GM21737 (cell line): ENCODE measurements at regions not wholly inside any gene's neighbourhood (a gene's known extent, or its start where the extent isn't known, plus 50 kb on each side); places are given as distances from the start of the nearest gene placed in this dataset.

Experiments
- ATAC-seq: cut with Tn5 transposase; IDR thresholded peaks from one replicate; pipeline ENCODE4 v1.9.1; 2021; ENCODE audit warnings: mild to moderate bottlenecking, moderate library complexity; ENCODE audit not compliant: unreplicated experiment

- ATAC-seq: no peak
These were observed 920.7 kb upstream of the NR2F2 start for GRCh38 chr15:95409626-95410310.

- ATAC-seq: no peak
These were observed 919.7 kb upstream of the NR2F2 start for GRCh38 chr15:95410757-95411156.

- ATAC-seq: no peak
These were observed 913.9 kb upstream of the NR2F2 start for GRCh38 chr15:95416576-95416975.

DNA sequence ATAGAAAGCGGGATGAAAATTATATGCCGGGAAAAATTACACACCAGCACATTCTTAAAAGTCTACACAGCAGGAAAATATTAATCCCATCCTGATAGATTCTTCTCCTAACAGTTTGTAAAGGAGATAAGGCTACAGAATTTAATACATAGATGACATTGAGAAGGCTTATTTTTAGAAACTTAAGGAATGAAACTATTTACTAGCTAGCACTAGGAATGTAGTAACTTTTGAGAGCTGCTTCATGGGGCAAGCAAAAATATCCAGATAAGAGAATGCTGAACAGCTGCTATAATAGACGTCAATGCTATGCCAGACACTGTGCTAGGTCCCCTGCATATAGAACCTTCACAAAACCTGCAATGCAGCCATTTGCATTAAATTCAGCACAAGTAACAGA, 912.7 kb upstream of the NR2F2 start:
- ATAC-seq: no peak

DNA sequence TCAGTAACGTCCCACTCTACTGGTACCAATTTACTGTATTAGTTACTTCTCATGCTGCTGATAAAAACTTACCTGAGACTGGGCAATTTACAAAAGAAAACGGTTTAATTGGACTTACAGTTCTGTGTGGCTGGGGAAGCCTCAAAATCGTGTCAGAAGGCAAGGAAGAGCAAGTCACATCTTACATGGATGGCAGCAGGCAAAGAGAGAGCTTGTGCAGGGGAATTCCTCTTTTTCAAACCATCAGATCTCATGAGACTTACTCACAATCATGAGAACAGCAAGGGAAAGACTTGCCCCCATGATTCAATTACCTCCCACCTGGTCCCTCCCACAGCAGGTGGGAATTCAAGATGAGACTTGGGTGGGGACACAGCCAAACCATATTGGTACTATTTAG, 908.2 kb upstream of the NR2F2 start:
- ATAC-seq: no peak

DNA sequence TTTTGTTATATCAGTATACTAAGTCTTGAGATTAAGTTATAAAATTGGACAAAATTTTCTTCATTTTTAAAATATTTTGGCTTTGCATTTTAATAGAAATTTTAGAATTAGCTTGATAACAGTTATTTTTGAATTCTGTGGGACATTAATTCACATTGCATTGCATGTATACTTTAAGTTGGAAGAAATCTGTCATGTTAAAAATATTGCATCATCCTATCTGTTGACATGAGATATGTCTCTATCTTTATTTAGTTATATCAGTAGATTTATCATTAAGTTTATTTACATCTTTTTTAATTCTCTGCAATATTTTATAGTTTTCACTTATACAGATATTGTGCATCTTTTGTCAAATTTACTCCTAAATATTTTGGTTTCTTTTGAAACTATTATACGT, 904.6 kb upstream of the NR2F2 start:
- no peak for ATAC-seq

DNA sequence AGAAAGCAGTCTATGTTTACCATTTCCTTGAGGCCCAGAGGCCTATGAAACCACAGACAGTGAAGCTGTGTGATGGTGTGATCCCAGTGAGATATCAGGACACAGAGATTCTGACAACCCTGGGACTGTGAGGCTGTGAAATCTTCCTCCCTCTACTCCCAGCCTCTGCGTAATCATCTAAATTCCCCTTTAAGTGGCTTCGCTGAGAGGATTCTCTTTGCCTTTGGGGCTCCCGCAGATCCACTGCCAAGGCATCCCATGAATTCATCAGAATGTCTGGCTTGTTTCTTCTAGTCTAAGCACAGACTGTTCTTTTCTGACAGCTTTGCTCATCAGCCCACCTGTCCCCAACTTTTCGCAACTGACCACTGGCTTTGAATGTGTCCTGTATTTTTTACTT, 901.2 kb upstream of the NR2F2 start:
- no peak for ATAC-seq

- no peak for ATAC-seq
These were observed 899.0 kb upstream of the NR2F2 start for GRCh38 chr15:95431518-95431917.

GRCh38 chr15:95432878-95433405, 897.6 kb upstream of the NR2F2 start:
- ATAC-seq: no peak

GRCh38 chr15:95439922-95440376, 890.6 kb upstream of the NR2F2 start:
- no peak for ATAC-seq

- no peak for ATAC-seq
These were observed 889.8 kb upstream of the NR2F2 start for GRCh38 chr15:95440712-95441111.

GRCh38 chr15:95442107-95442719, 888.3 kb upstream of the NR2F2 start:
- ATAC-seq: no peak

GRCh38 chr15:95444860-95445259, 885.6 kb upstream of the NR2F2 start:
- no peak for ATAC-seq

GRCh38 chr15:95446854-95447253, 883.6 kb upstream of the NR2F2 start:
- ATAC-seq: no peak

DNA sequence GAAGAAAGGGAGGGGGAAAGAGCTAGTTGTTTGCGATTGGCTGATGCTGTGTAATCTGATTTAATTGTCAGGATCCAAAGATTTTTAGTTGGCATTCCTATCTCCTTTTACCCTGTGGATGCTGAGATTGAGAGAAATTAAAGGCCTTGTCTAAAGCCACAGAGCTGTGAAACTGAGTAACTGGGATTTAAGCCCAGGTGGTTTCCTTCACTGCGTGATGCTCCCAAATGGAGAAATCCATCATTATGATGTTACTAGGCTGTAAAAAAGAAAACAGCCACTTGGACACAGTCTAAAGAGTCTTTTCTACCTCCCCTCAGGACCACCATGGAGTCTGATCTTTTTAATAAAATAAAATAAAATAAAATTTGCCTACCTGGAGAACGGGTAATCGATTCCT, 883.0 kb upstream of the NR2F2 start:
- ATAC-seq: no peak

DNA sequence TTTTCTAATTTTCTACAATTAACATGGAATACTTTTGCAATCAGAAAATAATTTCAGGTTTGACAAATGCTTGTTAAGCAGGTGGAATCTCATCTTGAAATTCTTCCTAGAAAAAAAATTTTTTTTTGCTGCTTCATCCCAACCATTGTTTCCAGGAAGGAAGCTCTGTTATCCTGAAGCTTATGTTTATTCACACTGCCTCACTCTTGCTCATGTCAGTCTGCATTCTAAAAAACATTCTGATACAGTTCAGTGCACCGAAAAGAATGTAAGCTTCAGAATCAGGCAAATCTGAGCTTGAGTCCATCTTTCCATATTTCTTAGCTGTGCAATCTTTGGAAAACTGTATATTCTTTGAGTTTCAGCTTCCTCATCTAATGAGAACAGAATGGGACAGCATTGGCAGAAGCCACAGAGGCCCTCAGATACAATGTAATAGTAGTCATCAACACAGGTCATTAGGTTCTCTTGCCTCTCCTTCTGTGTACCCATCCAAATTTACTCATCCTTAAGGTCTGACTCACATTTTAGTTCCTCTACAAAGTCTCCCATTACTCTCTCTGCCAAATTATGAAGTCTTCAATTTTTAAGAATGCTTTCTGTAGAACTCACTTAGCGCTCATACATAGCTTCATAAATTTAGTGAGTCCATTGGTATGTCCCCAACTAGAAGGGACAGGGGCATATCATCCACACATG, 881.8 kb upstream of the NR2F2 start:
- ATAC-seq: no peak

DNA sequence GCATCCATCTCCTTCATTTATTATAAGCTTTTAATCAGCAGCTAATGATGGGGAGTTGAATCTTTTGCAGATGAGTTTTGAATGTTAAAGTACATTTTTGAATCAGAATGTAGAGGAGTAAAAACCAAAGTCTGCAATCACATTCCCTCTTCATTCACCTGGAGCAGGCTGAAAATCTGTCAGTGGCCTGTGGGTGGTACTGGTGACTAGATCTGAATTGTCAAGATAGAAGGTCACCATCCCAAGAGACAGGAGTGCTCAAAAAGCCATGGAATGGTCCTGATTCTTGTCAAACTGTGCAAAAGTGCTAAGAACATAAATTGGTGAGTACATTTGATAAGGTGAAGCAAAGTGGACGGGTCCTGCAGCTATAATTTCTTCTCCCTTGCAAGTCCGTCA, 881.3 kb upstream of the NR2F2 start:
- no peak for ATAC-seq

DNA sequence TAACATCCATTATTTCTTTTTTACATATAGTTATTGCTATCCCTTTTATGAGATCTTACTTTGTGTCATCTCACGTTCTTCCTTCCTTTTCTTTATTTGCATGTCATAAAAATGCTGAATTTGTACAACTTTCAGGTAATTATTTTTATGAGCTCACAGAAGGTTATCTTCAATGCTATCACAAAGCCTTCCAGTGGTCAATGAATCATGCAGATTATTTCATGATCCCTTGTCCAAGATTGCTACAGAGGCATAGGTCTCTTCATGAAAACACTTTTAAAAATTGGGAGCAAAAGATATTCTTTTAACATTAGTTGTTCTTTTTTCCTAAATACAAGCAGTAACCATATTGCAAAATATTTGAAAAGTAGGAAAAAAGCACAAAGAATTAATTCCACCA, 880.1 kb upstream of the NR2F2 start:
- ATAC-seq: no peak

DNA sequence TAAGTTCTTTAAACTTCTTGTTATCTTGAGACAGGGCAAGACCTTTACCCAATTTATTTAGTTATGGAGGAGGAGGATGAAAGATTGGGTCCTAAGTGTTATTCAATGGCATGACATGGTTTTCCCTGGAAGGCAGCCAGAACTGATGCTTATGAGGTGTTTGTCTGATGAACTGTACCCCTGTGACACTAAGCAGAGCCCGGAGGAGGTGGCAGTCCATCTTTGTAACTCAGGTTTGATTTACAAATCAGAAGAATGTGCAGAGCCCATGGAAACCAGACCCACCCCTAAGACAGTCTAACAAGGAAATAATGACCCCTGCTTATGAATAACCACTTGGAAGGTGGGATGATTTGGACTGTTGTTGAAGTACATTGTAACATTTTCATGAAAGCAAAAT, 878.6 kb upstream of the NR2F2 start:
- ATAC-seq: no peak

DNA sequence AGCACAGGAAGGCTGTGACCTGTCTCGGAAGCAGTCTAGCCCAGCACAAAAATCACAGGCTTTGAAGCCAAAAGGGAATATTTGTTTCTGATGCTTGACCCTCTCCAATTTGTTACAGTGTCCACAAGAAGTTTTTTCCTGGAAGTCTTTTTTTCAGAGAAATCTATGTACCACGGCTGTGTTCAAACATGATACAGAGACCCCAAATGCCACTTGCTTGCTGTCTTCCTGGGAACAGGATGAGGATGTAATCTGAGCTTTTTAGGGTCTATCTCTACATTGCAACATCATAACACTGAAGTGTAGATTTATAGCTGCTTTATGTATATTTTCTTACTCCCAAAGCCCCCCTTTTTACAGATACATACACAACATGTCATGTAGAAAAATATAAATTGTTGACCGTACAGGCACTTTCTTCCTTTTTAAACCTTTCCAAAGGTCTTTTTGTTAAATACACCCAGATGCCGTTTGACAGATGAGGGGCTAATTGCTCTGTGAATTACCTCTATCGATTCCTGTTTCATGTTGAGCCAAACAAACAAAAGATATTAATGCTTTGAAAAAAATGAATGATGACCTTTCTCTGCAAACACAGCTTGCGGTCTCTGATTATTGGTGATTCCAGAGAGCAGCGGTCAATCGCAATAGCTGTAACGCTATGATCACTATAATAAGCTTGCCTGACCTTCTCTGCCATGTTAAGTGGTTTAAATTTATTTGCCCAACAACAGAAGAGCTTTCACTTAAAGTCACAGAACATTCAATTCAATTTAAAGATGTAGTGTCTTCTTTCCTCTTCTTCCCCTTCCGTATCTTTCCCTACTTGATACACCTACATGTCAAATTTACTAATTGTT, 875.9 kb upstream of the NR2F2 start:
- ATAC-seq: no peak

DNA sequence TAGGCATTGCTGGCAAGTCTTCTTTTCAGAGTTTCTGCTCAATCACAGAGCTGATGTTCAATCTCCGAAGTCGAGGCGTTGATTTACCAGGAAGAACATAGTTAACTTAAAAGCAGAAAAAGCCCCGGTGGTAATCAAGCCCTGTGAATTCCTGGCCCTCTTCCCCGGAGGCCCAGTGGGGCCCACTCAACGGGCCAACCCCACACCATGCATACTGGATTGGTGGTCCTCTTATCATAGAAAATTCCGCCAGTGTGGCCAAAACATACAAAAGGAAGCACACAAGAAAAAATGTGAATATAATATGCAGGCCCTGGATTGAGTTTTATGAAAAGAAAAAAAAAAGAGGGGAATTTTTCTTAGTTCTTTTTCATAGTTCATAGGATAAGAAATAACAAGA, 873.0 kb upstream of the NR2F2 start:
- no peak for ATAC-seq
